ENCODE measurements at regions not wholly inside any gene's neighbourhood (a gene's known extent, or its start where the extent isn't known, plus 50 kb on each side); places are given as distances from the start of the nearest gene placed in this dataset.

- no peaks in the 10 kb centered on the region for H3K79me1 ChIP-seq (ENCODE audit: insufficient read depth, low read depth, low read length, poor library complexity, severe bottlenecking)
- Mint-ChIP-seq H3K27me3 (ENCODE audit: low read depth) (no peaks in the 10 kb centered on the region), H3K36me3 (ENCODE audit: insufficient read depth in 1 of 3, low read depth in 3 of 3) (no peaks in the 10 kb centered on the region), H3K9me3 (no peaks in the 10 kb centered on the region), H3K4me1 (peaks cover 5 to 11% of the 10 kb centered on the region in 2 experiments), H3K27ac (no peak overlapping the region), H3K4me3 (no peak overlapping the region)
- no CpG with 5 or more reads among the region's 1 CpG for WGBS (ENCODE audit: extremely low coverage, insufficient read length, low lambda C conversion rate)
- no peaks in the 10 kb centered on the region for H3K9me3 ChIP-seq (ENCODE audit: control insufficient read depth, low read depth, low read length)
- no peaks in the 10 kb centered on the region for H4K20me1 ChIP-seq (ENCODE audit: control insufficient read depth, insufficient read depth, insufficient read length)
- H3K18ac ChIP-seq (ENCODE audit: insufficient read length, low read depth, low read length), result no peak overlapping the region
- TF ChIP-seq, protein P1, sequence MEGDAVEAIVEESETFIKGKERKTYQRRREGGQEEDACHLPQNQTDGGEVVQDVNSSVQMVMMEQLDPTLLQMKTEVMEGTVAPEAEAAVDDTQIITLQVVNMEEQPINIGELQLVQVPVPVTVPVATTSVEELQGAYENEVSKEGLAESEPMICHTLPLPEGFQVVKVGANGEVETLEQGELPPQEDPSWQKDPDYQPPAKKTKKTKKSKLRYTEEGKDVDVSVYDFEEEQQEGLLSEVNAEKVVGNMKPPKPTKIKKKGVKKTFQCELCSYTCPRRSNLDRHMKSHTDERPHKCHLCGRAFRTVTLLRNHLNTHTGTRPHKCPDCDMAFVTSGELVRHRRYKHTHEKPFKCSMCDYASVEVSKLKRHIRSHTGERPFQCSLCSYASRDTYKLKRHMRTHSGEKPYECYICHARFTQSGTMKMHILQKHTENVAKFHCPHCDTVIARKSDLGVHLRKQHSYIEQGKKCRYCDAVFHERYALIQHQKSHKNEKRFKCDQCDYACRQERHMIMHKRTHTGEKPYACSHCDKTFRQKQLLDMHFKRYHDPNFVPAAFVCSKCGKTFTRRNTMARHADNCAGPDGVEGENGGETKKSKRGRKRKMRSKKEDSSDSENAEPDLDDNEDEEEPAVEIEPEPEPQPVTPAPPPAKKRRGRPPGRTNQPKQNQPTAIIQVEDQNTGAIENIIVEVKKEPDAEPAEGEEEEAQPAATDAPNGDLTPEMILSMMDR (conservative IDR thresholded peaks at IDR 0.05), result no peak
- no peak overlapping the region for H3K9ac ChIP-seq (ENCODE audit: extremely low read depth, insufficient read length, low read length)
- H2BK5ac ChIP-seq (ENCODE audit: insufficient read length, low read length), result no peak overlapping the region
- no peak overlapping the region for H3K23ac ChIP-seq (ENCODE audit: insufficient read length, low read depth, low read length)
- no peaks in the 10 kb centered on the region for H3K4me1 ChIP-seq (ENCODE audit: insufficient read depth, low read length)
- H3K56ac ChIP-seq (ENCODE audit: insufficient read length, low read depth, low read length), result no peak overlapping the region
- H3K4me2 ChIP-seq (ENCODE audit: insufficient read depth, insufficient read length, low read length), result no peak overlapping the region
- H2BK12ac ChIP-seq (ENCODE audit: insufficient read length, low read depth, low read length), result no peak overlapping the region
- H3T11ph ChIP-seq (ENCODE audit: low read length), result no peak overlapping the region
- H4K5ac ChIP-seq (ENCODE audit: insufficient read length, low read depth, low read length), result no peak overlapping the region
- no peak overlapping the region for H3K4ac ChIP-seq (ENCODE audit: low read depth, low read length)
- no peak overlapping the region for H3K14ac ChIP-seq (ENCODE audit: insufficient read depth, low read length)
- no peak overlapping the region for H2BK120ac ChIP-seq (ENCODE audit: low read depth, low read length, poor library complexity, severe bottlenecking)
- no peaks in the 10 kb centered on the region for H3K79me2 ChIP-seq (ENCODE audit: insufficient read depth, low read length)
- no peaks in the 10 kb centered on the region for H3K23me2 ChIP-seq (ENCODE audit: insufficient read length, low read depth, low read length, poor library complexity, severe bottlenecking)
- no peak overlapping the region for H2AFZ ChIP-seq (ENCODE audit: low read length)
- H4K91ac ChIP-seq (ENCODE audit: insufficient read length, low read depth, low read length), result no peak overlapping the region
- no peaks in the 10 kb centered on the region for H3K27me3 ChIP-seq (ENCODE audit: insufficient read depth, low read length)
- H2BK15ac ChIP-seq (ENCODE audit: low read depth, low read length), result no peak overlapping the region
- no peak overlapping the region for H4K8ac ChIP-seq (replicated peaks; ENCODE audit: insufficient read length, low read depth, low read length)
- no peak overlapping the region for H2AK5ac ChIP-seq (ENCODE audit: insufficient read length, low read length)
- no peak overlapping the region for H2BK20ac ChIP-seq (ENCODE audit: low read depth, low read length, poor library complexity, severe bottlenecking)
- no peak for DNase-seq
- H3K27ac ChIP-seq (ENCODE audit: insufficient read length, low read depth, low read length), result no peak overlapping the region
Observed at GRCh38 chr10:107619139-107619538, 454.6 kb upstream of the SORCS1 start.

Measured in H9 (cell line).